Psoas muscle (tissue), 7 donors: ENCODE measurements at regions not wholly inside any gene's neighbourhood (a gene's known extent, or its start where the extent isn't known, plus 50 kb on each side); places are given as distances from the start of the nearest gene placed in this dataset.

Experiments used
- ATAC-seq, 4 donors: fragments of 200-7000 bp; cut with Tn5 transposase; one replicate each; pipeline ENCODE4 v1.9.1; 2020; ENCODE audit warnings: moderate library complexity in 3 of 4, mild to moderate bottlenecking in 2 of 4
- DNase-seq, 2 donors: peaks; one replicate each; pipeline ENCODE4 v3.0.0-alpha.2; 2020
- H3K27ac ChIP-seq: fragments of 200-600 bp; one replicate; pipeline ENCODE4 v1.8.0; 2022
- H3K27me3 ChIP-seq, 3 donors: fragments of 200-600 bp in 1 of 3; one replicate each; pipeline versions ENCODE4 v1.6.1 to v1.8.0; 2013 to 2022; ENCODE audit warnings: low read length in 2 of 3, mild to moderate bottlenecking in 2 of 3, moderate library complexity in 1 of 3; ENCODE audit not compliant: insufficient read depth in 3 of 3
- H3K36me3 ChIP-seq, 2 donors: fragments of 200-600 bp in 1 of 2; one replicate each; pipeline versions ENCODE4 v1.6.1 to v1.8.0; 2013 to 2022; ENCODE audit warnings: low read depth in 1 of 2, mild to moderate bottlenecking in 1 of 2, moderate library complexity in 1 of 2; ENCODE audit not compliant: insufficient read depth in 1 of 2
- H3K4me1 ChIP-seq: fragments of 200-600 bp; one replicate; pipeline ENCODE4 v1.8.0; 2022
- H3K4me3 ChIP-seq: fragments of 200-600 bp; one replicate; pipeline ENCODE4 v1.8.0; 2022; ENCODE audit warnings: mild to moderate bottlenecking
- H3K9me3 ChIP-seq: fragments of 200-600 bp; one replicate; pipeline ENCODE4 v1.8.0; 2022
- CTCF ChIP-seq: fragments of 200-600 bp; IDR thresholded peaks from one replicate; pipeline ENCODE4 v1.8.0; 2022; ENCODE audit warnings: antibody characterized with exemption
- WGBS, 3 donors: extraction: QIAGEN DNeasy Blood & Tissue Kit; methylation state at CpG; one replicate each; pipeline versions ENCODE4 v1.1.6 to v1.1.7; 2013; 5-methylcytosine and 5-hydroxymethylcytosine counted together
- intact Hi-C, 2 donors: fragments of 100-400 bp; cut with DNase I; formaldehyde crosslinking; loops; one replicate each; pipeline versions ENCODE4 v1.11.0 to v1.14.2; 2022
- donor health status: healthy with polysubstance abuse.
- donor health status: DM: no; HTN: no; CAD: no; lungs with moderate emphysema.
- donor health status: Bipolar disorder and iron deficiency.
- donor health status: healthy.
- donor health status: DM: yes; HTN: yes; CAD: no.
- donor health status: DM: no; HTN: no; CAD: no.
- donor health status: DM: yes; HTN: yes; CAD: no.

- Histone ChIP-seq H3K36me3 (peaks cover 0 to 61% of the 10 kb centered on the region in 2 donors), H3K27me3 (no peaks in the 10 kb centered on the region), H3K4me1 (peaks cover 18% of the 10 kb centered on the region), H3K9me3 (no peaks in the 10 kb centered on the region), H3K4me3 (no peak overlapping the region), H3K27ac (no peak overlapping the region)
- ATAC-seq, result no peak
- intact Hi-C loops, result no loop called here
- TF ChIP-seq CTCF, result no peak
- DNase-seq, result peak in 1 of 2 donors; percentile 50
- WGBS, 3 donors, result 81 to 85% (median 83%) methylated on average over 17 to 19 of the region's 19 CpGs
These were observed 85.4 kb downstream of the NCOR2 start for GRCh38 chr12:124481772-124482566.

- no peak for ATAC-seq
- Histone ChIP-seq H3K4me1 (peaks cover 18% of the 10 kb centered on the region), H3K4me3 (no peak overlapping the region), H3K27ac (no peak overlapping the region), H3K27me3 (no peaks in the 10 kb centered on the region), H3K36me3 (peaks cover 0 to 64% of the 10 kb centered on the region in 2 donors), H3K9me3 (no peaks in the 10 kb centered on the region)
- no peak for TF ChIP-seq CTCF
- WGBS, 3 donors, result 52 to 84% (median 61%) methylated on average over 13 to 17 of the region's 17 CpGs
- no peak for DNase-seq
- intact Hi-C loops, result no loop called here
These were observed 86.1 kb downstream of the NCOR2 start for GRCh38 chr12:124481257-124481750.

- Histone ChIP-seq H3K36me3 (peaks cover 0 to 62% of the 10 kb centered on the region in 2 donors), H3K4me3 (no peak overlapping the region), H3K27me3 (no peaks in the 10 kb centered on the region), H3K4me1 (peaks cover 19% of the 10 kb centered on the region), H3K27ac (peak overlapping the region; percentile 41), H3K9me3 (no peaks in the 10 kb centered on the region)
- peak; percentile 61 to 75 for DNase-seq
- 28 to 36% (median 31%) methylated on average over 15 of the region's 15 CpGs for WGBS, 3 donors
- ATAC-seq, result peak in 3 of 4 donors; percentile 6 to 46 (median 38)
- intact Hi-C loops, result no loop called here
- no peak for TF ChIP-seq CTCF
These were observed 86.7 kb downstream of the NCOR2 start for GRCh38 chr12:124480469-124481256.

- ATAC-seq, result peak; percentile 21 to 59 (median 46)
- H3K9me3 ChIP-seq, result no peaks in the 10 kb centered on the region
- H3K4me1 ChIP-seq, result peaks cover 27% of the 10 kb centered on the region
- intact Hi-C loops, result no loop called here
- TF ChIP-seq CTCF, result no peak
- DNase-seq, result peak; percentile 20 to 55
- H3K36me3 ChIP-seq, result peaks cover 0 to 54% of the 10 kb centered on the region in 2 donors
- no peak overlapping the region for H3K4me3 ChIP-seq
- WGBS, 3 donors, result 34 to 63% (median 49%) methylated on average over 19 of the region's 19 CpGs
- peak overlapping the region; percentile 41 for H3K27ac ChIP-seq
- H3K27me3 ChIP-seq, result no peaks in the 10 kb centered on the region
These were observed 87.5 kb downstream of the NCOR2 start for GRCh38 chr12:124479680-124480468.
